G401.6 (cell line): ENCODE measurements at regions not wholly inside any gene's neighbourhood (a gene's known extent, or its start where the extent isn't known, plus 50 kb on each side); places are given as distances from the start of the nearest gene placed in this dataset.

Source experiments
- FAIRE-seq: peaks from 2 replicates; lab custom pipeline; 2012; peaks lifted over from hg19 to GRCh38; lab: Jason Lieb, UNC

- FAIRE-seq = no peak
Observed at GRCh38 chr21:31566064-31566463, 93.4 kb upstream of the SOD1 start.

- no peak for FAIRE-seq
Observed at GRCh38 chr21:31564439-31564838, 95.1 kb upstream of the SOD1 start.

- FAIRE-seq = no peak
Observed at GRCh38 chr21:31560479-31560878, 99.0 kb upstream of the SOD1 start.

GRCh38 chr21:31559368-31560119, 99.9 kb upstream of the SOD1 start:
- no peak for FAIRE-seq

GRCh38 chr21:31558962-31559367, 100.5 kb upstream of the SOD1 start:
- FAIRE-seq = no peak

GRCh38 chr21:31558189-31558961, 101.1 kb upstream of the SOD1 start:
- FAIRE-seq = no peak

- FAIRE-seq = no peak
Observed at GRCh38 chr21:31557421-31558188, 101.9 kb upstream of the SOD1 start.

- FAIRE-seq = no peak
Observed at GRCh38 chr21:31556662-31557061, 102.8 kb upstream of the SOD1 start.

- no peak for FAIRE-seq
Observed at GRCh38 chr21:31555741-31556191, 103.7 kb upstream of the SOD1 start.

GRCh38 chr21:31554511-31555022, 104.9 kb upstream of the SOD1 start:
- no peak for FAIRE-seq

GRCh38 chr21:31553926-31554325, 105.6 kb upstream of the SOD1 start:
- FAIRE-seq = no peak

GRCh38 chr21:31553461-31553860, 106.0 kb upstream of the SOD1 start:
- no peak for FAIRE-seq

GRCh38 chr21:31552826-31553225, 106.7 kb upstream of the SOD1 start:
- FAIRE-seq = no peak

GRCh38 chr21:31550070-31550469, 109.4 kb upstream of the SOD1 start:
- no peak for FAIRE-seq

GRCh38 chr21:31548688-31549087, 110.8 kb upstream of the SOD1 start:
- FAIRE-seq = no peak

- FAIRE-seq = no peak
Observed at GRCh38 chr21:31546443-31547170, 112.9 kb upstream of the SOD1 start.

- FAIRE-seq = no peak
Observed at GRCh38 chr21:31545036-31545435, 114.5 kb upstream of the SOD1 start.

- FAIRE-seq = no peak
Observed at GRCh38 chr21:31543191-31543590, 116.3 kb upstream of the SOD1 start.

GRCh38 chr21:31538816-31539215, 120.7 kb upstream of the SOD1 start:
- FAIRE-seq = no peak

GRCh38 chr21:31537872-31538576, 121.5 kb upstream of the SOD1 start:
- no peak for FAIRE-seq

- FAIRE-seq = no peak
Observed at GRCh38 chr21:31536138-31536537, 123.4 kb upstream of the SOD1 start.
